ENCODE measurements at regions not wholly inside any gene's neighbourhood (a gene's known extent, or its start where the extent isn't known, plus 50 kb on each side); places are given as distances from the start of the nearest gene placed in this dataset.

GRCh38 chr5:157930710-157931109, 71.8 kb upstream of the CLINT1 start:
- H3K27me3 ChIP-seq = no peaks in the 10 kb centered on the region
- intact Hi-C loops (cut with DNase I; ENCODE audit: low total_unique reads) = no loop called here
- H3K36me3 ChIP-seq = no peaks in the 10 kb centered on the region
- 16 to 44% (median 30%) methylated on average over 7 of the region's 7 CpGs for WGBS, 5 donors
- DNase-seq = peak in 1 of 2 donors; percentile 94
- H3K27ac ChIP-seq = no peak overlapping the region
- peaks cover 0 to 18% (median 10%) of the 10 kb centered on the region in 4 donors for H3K4me1 ChIP-seq
- H3K9me3 ChIP-seq = peaks cover 0 to 10% (median 8%) of the 10 kb centered on the region in 4 donors
- H3K4me3 ChIP-seq = no peak overlapping the region
- TF ChIP-seq, protein P1, sequence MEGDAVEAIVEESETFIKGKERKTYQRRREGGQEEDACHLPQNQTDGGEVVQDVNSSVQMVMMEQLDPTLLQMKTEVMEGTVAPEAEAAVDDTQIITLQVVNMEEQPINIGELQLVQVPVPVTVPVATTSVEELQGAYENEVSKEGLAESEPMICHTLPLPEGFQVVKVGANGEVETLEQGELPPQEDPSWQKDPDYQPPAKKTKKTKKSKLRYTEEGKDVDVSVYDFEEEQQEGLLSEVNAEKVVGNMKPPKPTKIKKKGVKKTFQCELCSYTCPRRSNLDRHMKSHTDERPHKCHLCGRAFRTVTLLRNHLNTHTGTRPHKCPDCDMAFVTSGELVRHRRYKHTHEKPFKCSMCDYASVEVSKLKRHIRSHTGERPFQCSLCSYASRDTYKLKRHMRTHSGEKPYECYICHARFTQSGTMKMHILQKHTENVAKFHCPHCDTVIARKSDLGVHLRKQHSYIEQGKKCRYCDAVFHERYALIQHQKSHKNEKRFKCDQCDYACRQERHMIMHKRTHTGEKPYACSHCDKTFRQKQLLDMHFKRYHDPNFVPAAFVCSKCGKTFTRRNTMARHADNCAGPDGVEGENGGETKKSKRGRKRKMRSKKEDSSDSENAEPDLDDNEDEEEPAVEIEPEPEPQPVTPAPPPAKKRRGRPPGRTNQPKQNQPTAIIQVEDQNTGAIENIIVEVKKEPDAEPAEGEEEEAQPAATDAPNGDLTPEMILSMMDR (IDR thresholded peaks at IDR 0.05) = no peak
- peak in 2 of 3 donors; percentile 17 to 23 for TF ChIP-seq POLR2AphosphoS5 (IDR thresholded peaks at IDR 0.05)

DNA sequence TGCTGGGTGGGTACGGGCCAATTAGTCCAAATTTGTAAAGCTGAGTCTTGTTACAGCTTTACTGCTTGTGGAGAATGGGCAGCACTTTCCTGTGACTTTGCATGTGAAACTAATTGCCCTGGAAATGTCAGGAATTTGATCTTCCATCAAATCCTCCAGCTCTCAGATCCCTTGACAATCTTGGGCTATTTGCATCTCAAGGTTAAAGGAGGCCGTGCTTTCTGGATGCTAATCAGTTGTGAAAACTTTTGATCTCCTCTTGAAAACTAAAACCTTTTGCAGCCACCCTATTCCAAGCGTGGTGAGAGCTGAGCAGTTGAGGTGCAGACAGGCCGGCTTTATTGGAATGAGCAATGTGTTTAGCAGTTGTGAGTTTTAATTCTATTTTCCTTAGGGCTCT, 68.0 kb upstream of the CLINT1 start:
- TF ChIP-seq POLR2A (IDR thresholded peaks at IDR 0.05) = no peak
- no peak for TF ChIP-seq POLR2AphosphoS5 (IDR thresholded peaks at IDR 0.05)
- TF ChIP-seq, protein P1 (IDR thresholded peaks at IDR 0.05) = no peak
- no peak for TF ChIP-seq EP300 (IDR thresholded peaks at IDR 0.05)
- H3K27ac ChIP-seq = no peak overlapping the region
- no peaks in the 10 kb centered on the region for H3K27me3 ChIP-seq
- DNase-seq = no peak
- 67 to 80% (median 74%) methylated on average over 4 of the region's 4 CpGs for WGBS, 5 donors
- H3K4me1 ChIP-seq = peaks cover 0 to 22% (median 13%) of the 10 kb centered on the region in 4 donors
- no peak overlapping the region for H3K4me3 ChIP-seq
- H3K9me3 ChIP-seq = no peaks in the 10 kb centered on the region
- intact Hi-C loops (cut with DNase I; ENCODE audit: low total_unique reads) = no loop called here
- no peaks in the 10 kb centered on the region for H3K36me3 ChIP-seq

- H3K9me3 ChIP-seq = no peaks in the 10 kb centered on the region
- TF ChIP-seq, protein P1 (IDR thresholded peaks at IDR 0.05) = no peak
- no peak for TF ChIP-seq POLR2A (IDR thresholded peaks at IDR 0.05)
- TF ChIP-seq POLR2AphosphoS5 (IDR thresholded peaks at IDR 0.05) = no peak
- no peak for TF ChIP-seq EP300 (IDR thresholded peaks at IDR 0.05)
- intact Hi-C loops (cut with DNase I; ENCODE audit: low total_unique reads) = no loop called here
- H3K27ac ChIP-seq = peak overlapping the region in 1 of 5 donors; percentile 64
- H3K4me3 ChIP-seq = no peak overlapping the region
- no peaks in the 10 kb centered on the region for H3K27me3 ChIP-seq
- H3K4me1 ChIP-seq = peaks cover 0 to 15% (median 9%) of the 10 kb centered on the region in 4 donors
- 74 to 83% (median 76%) methylated on average over 14 of the region's 14 CpGs for WGBS, 5 donors
- H3K36me3 ChIP-seq = no peaks in the 10 kb centered on the region
- DNase-seq = no peak
These were observed 67.1 kb upstream of the CLINT1 start for GRCh38 chr5:157925786-157926671.

- peak overlapping the region in 3 of 5 donors; percentile 15 to 64 (median 35) for H3K27ac ChIP-seq
- DNase-seq = peak in 1 of 2 donors; percentile 72
- H3K4me1 ChIP-seq = peaks cover 2 to 6% (median 4%) of the 10 kb centered on the region in 4 donors
- WGBS, 5 donors = 59 to 83% (median 69%) methylated on average over 8 of the region's 8 CpGs
- H3K4me3 ChIP-seq = no peak overlapping the region
- H3K27me3 ChIP-seq = no peaks in the 10 kb centered on the region
- H3K9me3 ChIP-seq = no peaks in the 10 kb centered on the region
- H3K36me3 ChIP-seq = no peaks in the 10 kb centered on the region
- no peak for TF ChIP-seq EP300 (IDR thresholded peaks at IDR 0.05)
- TF ChIP-seq POLR2A (IDR thresholded peaks at IDR 0.05) = no peak
- TF ChIP-seq, protein P1 (IDR thresholded peaks at IDR 0.05) = no peak
- no peak for TF ChIP-seq POLR2AphosphoS5 (IDR thresholded peaks at IDR 0.05)
- intact Hi-C loops (cut with DNase I; ENCODE audit: low total_unique reads) = no loop called here
These were observed 66.2 kb upstream of the CLINT1 start for GRCh38 chr5:157924931-157925729.
